ENCODE measurements at regions not wholly inside any gene's neighbourhood (a gene's known extent, or its start where the extent isn't known, plus 50 kb on each side); places are given as distances from the start of the nearest gene placed in this dataset.

- no peaks in the 10 kb centered on the region for H3K9me3 ChIP-seq (replicated peaks in 1 of 2; ENCODE audit: control insufficient read depth in 2 of 2, insufficient read depth in 1 of 2, low read depth in 1 of 2, low read length in 2 of 2)
- peaks cover 0 to 3% of the 10 kb centered on the region in 2 donors for H3K4me1 ChIP-seq (ENCODE audit: control insufficient read depth in 2 of 2, insufficient read depth in 1 of 2, low read depth in 1 of 2, low read length in 2 of 2)
- H4K8ac ChIP-seq (ENCODE audit: low read depth, low read length): no peak overlapping the region
- H2BK15ac ChIP-seq (ENCODE audit: low read length): no peak overlapping the region
- H4K91ac ChIP-seq (ENCODE audit: low read depth, low read length, poor library complexity): no peak overlapping the region
- no peaks in the 10 kb centered on the region for H3K36me3 ChIP-seq (replicated peaks in 1 of 2; ENCODE audit: control insufficient read depth in 2 of 2, insufficient read depth in 2 of 2, low read length in 2 of 2)
- no peak overlapping the region for H3K4me2 ChIP-seq (ENCODE audit: insufficient read depth, low read length, poor library complexity, severe bottlenecking)
- no peak overlapping the region for H2BK120ac ChIP-seq (ENCODE audit: low read depth, low read length)
- no peak overlapping the region for H2BK5ac ChIP-seq (ENCODE audit: low read length)
- H3K14ac ChIP-seq (ENCODE audit: low read length): no peak overlapping the region
- H3K23ac ChIP-seq (ENCODE audit: low read depth, low read length, poor library complexity): no peak overlapping the region
- no peak overlapping the region for H3K9ac ChIP-seq (ENCODE audit: low read depth, low read length, poor library complexity)
- no peak for DNase-seq (ENCODE audit: low spot score)
- H2BK12ac ChIP-seq (ENCODE audit: low read length): no peak overlapping the region
- H3K4me3 ChIP-seq (ENCODE audit: low read length in 2 of 2): no peak overlapping the region
- H2AFZ ChIP-seq (ENCODE audit: low read length): no peak overlapping the region
- no CpG with 5 or more reads among the region's 9 CpGs for WGBS, 2 donors (ENCODE audit: extremely low coverage in 2 of 2, insufficient read length in 2 of 2, insufficient replicate concordance in 1 of 2)
- no peak overlapping the region for H3K4ac ChIP-seq (ENCODE audit: low read length)
- H3K27me3 ChIP-seq (ENCODE audit: control insufficient read depth in 3 of 3, insufficient read depth in 3 of 3, low read depth in 1 of 3, low read length in 3 of 3): no peaks in the 10 kb centered on the region
- H3K18ac ChIP-seq (ENCODE audit: low read length): no peak overlapping the region
- H3K79me1 ChIP-seq (ENCODE audit: low read depth, low read length): no peaks in the 10 kb centered on the region
- no peak overlapping the region for H3K27ac ChIP-seq (replicated peaks; ENCODE audit: low read length)
- H2AK5ac ChIP-seq (ENCODE audit: low read depth, low read length): no peak overlapping the region
Measured at GRCh38 chr2:22901471-22902179, 483.4 kb upstream of the KLHL29 start.

GRCh38 chr2:22902180-22902550, 482.8 kb upstream of the KLHL29 start:
- no peak overlapping the region for H3K23ac ChIP-seq (ENCODE audit: low read depth, low read length, poor library complexity)
- H3K18ac ChIP-seq (ENCODE audit: low read length): no peak overlapping the region
- H3K27ac ChIP-seq (replicated peaks; ENCODE audit: low read length): no peak overlapping the region
- no peak overlapping the region for H3K4me3 ChIP-seq (ENCODE audit: low read length in 2 of 2)
- no peak overlapping the region for H3K4ac ChIP-seq (ENCODE audit: low read length)
- H2BK15ac ChIP-seq (ENCODE audit: low read length): no peak overlapping the region
- no peak overlapping the region for H2BK120ac ChIP-seq (ENCODE audit: low read depth, low read length)
- no peak overlapping the region for H2BK12ac ChIP-seq (ENCODE audit: low read length)
- WGBS, 2 donors (ENCODE audit: extremely low coverage in 2 of 2, insufficient read length in 2 of 2, insufficient replicate concordance in 1 of 2): no CpG with 5 or more reads among the region's 5 CpGs
- no peak overlapping the region for H2AK5ac ChIP-seq (ENCODE audit: low read depth, low read length)
- H3K79me1 ChIP-seq (ENCODE audit: low read depth, low read length): no peaks in the 10 kb centered on the region
- H3K4me1 ChIP-seq (ENCODE audit: control insufficient read depth in 2 of 2, insufficient read depth in 1 of 2, low read depth in 1 of 2, low read length in 2 of 2): peaks cover 0 to 3% of the 10 kb centered on the region in 2 donors
- no peaks in the 10 kb centered on the region for H3K36me3 ChIP-seq (replicated peaks in 1 of 2; ENCODE audit: control insufficient read depth in 2 of 2, insufficient read depth in 2 of 2, low read length in 2 of 2)
- no peak overlapping the region for H2AFZ ChIP-seq (ENCODE audit: low read length)
- no peaks in the 10 kb centered on the region for H3K9me3 ChIP-seq (replicated peaks in 1 of 2; ENCODE audit: control insufficient read depth in 2 of 2, insufficient read depth in 1 of 2, low read depth in 1 of 2, low read length in 2 of 2)
- H4K91ac ChIP-seq (ENCODE audit: low read depth, low read length, poor library complexity): no peak overlapping the region
- DNase-seq (ENCODE audit: low spot score): no peak
- H3K14ac ChIP-seq (ENCODE audit: low read length): no peak overlapping the region
- no peak overlapping the region for H3K4me2 ChIP-seq (ENCODE audit: insufficient read depth, low read length, poor library complexity, severe bottlenecking)
- no peak overlapping the region for H3K9ac ChIP-seq (ENCODE audit: low read depth, low read length, poor library complexity)
- no peak overlapping the region for H4K8ac ChIP-seq (ENCODE audit: low read depth, low read length)
- H2BK5ac ChIP-seq (ENCODE audit: low read length): no peak overlapping the region
- H3K27me3 ChIP-seq (ENCODE audit: control insufficient read depth in 3 of 3, insufficient read depth in 3 of 3, low read depth in 1 of 3, low read length in 3 of 3): no peaks in the 10 kb centered on the region

- no peak for DNase-seq (ENCODE audit: low spot score)
- Histone ChIP-seq H2BK12ac (ENCODE audit: low read length) (no peak overlapping the region), H2AFZ (ENCODE audit: low read length) (no peak overlapping the region), H3K18ac (ENCODE audit: low read length) (no peak overlapping the region), H3K4me1 (ENCODE audit: control insufficient read depth in 2 of 2, insufficient read depth in 1 of 2, low read depth in 1 of 2, low read length in 2 of 2) (no peaks in the 10 kb centered on the region), H3K27me3 (ENCODE audit: control insufficient read depth in 3 of 3, insufficient read depth in 3 of 3, low read depth in 1 of 3, low read length in 3 of 3) (no peaks in the 10 kb centered on the region), H2BK5ac (ENCODE audit: low read length) (no peak overlapping the region), H3K4me3 (ENCODE audit: low read length in 2 of 2) (no peak overlapping the region), H2BK15ac (ENCODE audit: low read length) (no peak overlapping the region), H3K9me3 (replicated peaks in 1 of 2; ENCODE audit: control insufficient read depth in 2 of 2, insufficient read depth in 1 of 2, low read depth in 1 of 2, low read length in 2 of 2) (no peaks in the 10 kb centered on the region), H3K79me1 (ENCODE audit: low read depth, low read length) (no peaks in the 10 kb centered on the region), H2AK5ac (ENCODE audit: low read depth, low read length) (no peak overlapping the region), H3K9ac (ENCODE audit: low read depth, low read length, poor library complexity) (no peak overlapping the region), H2BK120ac (ENCODE audit: low read depth, low read length) (no peak overlapping the region), H3K23ac (ENCODE audit: low read depth, low read length, poor library complexity) (no peak overlapping the region), H4K91ac (ENCODE audit: low read depth, low read length, poor library complexity) (no peak overlapping the region), H4K8ac (ENCODE audit: low read depth, low read length) (no peak overlapping the region), H3K27ac (replicated peaks; ENCODE audit: low read length) (no peak overlapping the region), H3K14ac (ENCODE audit: low read length) (no peak overlapping the region), H3K36me3 (replicated peaks in 1 of 2; ENCODE audit: control insufficient read depth in 2 of 2, insufficient read depth in 2 of 2, low read length in 2 of 2) (no peaks in the 10 kb centered on the region), H3K4ac (ENCODE audit: low read length) (no peak overlapping the region), H3K4me2 (ENCODE audit: insufficient read depth, low read length, poor library complexity, severe bottlenecking) (no peak overlapping the region)
- WGBS, 2 donors (ENCODE audit: extremely low coverage in 2 of 2, insufficient read length in 2 of 2, insufficient replicate concordance in 1 of 2): no CpG with 5 or more reads among the region's 6 CpGs
Measured at GRCh38 chr2:22902662-22903165, 482.3 kb upstream of the KLHL29 start.

- Histone ChIP-seq H2AFZ (ENCODE audit: low read length) (no peak overlapping the region), H3K9ac (ENCODE audit: low read depth, low read length, poor library complexity) (no peak overlapping the region), H3K9me3 (replicated peaks in 1 of 2; ENCODE audit: control insufficient read depth in 2 of 2, insufficient read depth in 1 of 2, low read depth in 1 of 2, low read length in 2 of 2) (no peaks in the 10 kb centered on the region), H2AK5ac (ENCODE audit: low read depth, low read length) (no peak overlapping the region), H3K27ac (replicated peaks; ENCODE audit: low read length) (no peak overlapping the region), H2BK12ac (ENCODE audit: low read length) (no peak overlapping the region), H4K8ac (ENCODE audit: low read depth, low read length) (no peak overlapping the region), H3K4me2 (ENCODE audit: insufficient read depth, low read length, poor library complexity, severe bottlenecking) (no peak overlapping the region), H3K4ac (ENCODE audit: low read length) (no peak overlapping the region), H3K18ac (ENCODE audit: low read length) (no peak overlapping the region), H3K4me3 (ENCODE audit: low read length in 2 of 2) (no peak overlapping the region), H2BK15ac (ENCODE audit: low read length) (no peak overlapping the region), H3K27me3 (ENCODE audit: control insufficient read depth in 3 of 3, insufficient read depth in 3 of 3, low read depth in 1 of 3, low read length in 3 of 3) (no peaks in the 10 kb centered on the region), H2BK120ac (ENCODE audit: low read depth, low read length) (no peak overlapping the region), H3K23ac (ENCODE audit: low read depth, low read length, poor library complexity) (no peak overlapping the region), H3K14ac (ENCODE audit: low read length) (no peak overlapping the region), H4K91ac (ENCODE audit: low read depth, low read length, poor library complexity) (no peak overlapping the region), H2BK5ac (ENCODE audit: low read length) (no peak overlapping the region), H3K36me3 (replicated peaks in 1 of 2; ENCODE audit: control insufficient read depth in 2 of 2, insufficient read depth in 2 of 2, low read length in 2 of 2) (no peaks in the 10 kb centered on the region), H3K4me1 (ENCODE audit: control insufficient read depth in 2 of 2, insufficient read depth in 1 of 2, low read depth in 1 of 2, low read length in 2 of 2) (no peaks in the 10 kb centered on the region), H3K79me1 (ENCODE audit: low read depth, low read length) (no peaks in the 10 kb centered on the region)
- WGBS, 2 donors (ENCODE audit: extremely low coverage in 2 of 2, insufficient read length in 2 of 2, insufficient replicate concordance in 1 of 2): no CpG with 5 or more reads among the region's 1 CpG
- DNase-seq (ENCODE audit: low spot score): no peak
Measured at GRCh38 chr2:22903616-22904015, 481.4 kb upstream of the KLHL29 start.
